GM12878 (cell line): ENCODE measurements at regions not wholly inside any gene's neighbourhood (a gene's known extent, or its start where the extent isn't known, plus 50 kb on each side); places are given as distances from the start of the nearest gene placed in this dataset.

Experiments
- ATAC-seq: fragments of 200-7000 bp; cut with Tn5 transposase; 3 replicates; pipeline ENCODE4 v1.9.1; 2020; ENCODE audit warnings: mild to moderate bottlenecking, moderate library complexity
- BruUV-seq: library from RNA; stranded (reverse); fragments of 400-500 nt; replicated peaks from 2 replicates; lab custom pipeline; 2021; lab: Mats Ljungman, UMichigan
- CTCF ChIA-PET: fragments of 300-600 bp; sonication (Branson Sonifier 250); formaldehyde crosslinking; extraction: SDS; loops from one replicate; lab custom pipeline; 2021; ENCODE audit warnings: inconsistent platforms; lab: Yijun Ruan, JAX
- POLR2A ChIA-PET: fragments of 350-600 bp; formaldehyde crosslinking; extraction: SDS; loops from one replicate; lab custom pipeline; 2021; ENCODE audit warnings: inconsistent platforms; lab: Charles Lee
- RAD21 ChIA-PET: fragments of 300-600 bp; sonication (Branson Sonifier 250); formaldehyde crosslinking; loops from one replicate; lab custom pipeline; 2023; ENCODE audit warnings: antibody characterized with exemption; ENCODE audit not compliant: unreplicated experiment; lab: Charles Lee
- SMC1A ChIA-PET: fragments of 300-600 bp; sonication (Branson Sonifier 250); formaldehyde crosslinking; loops from one replicate; lab custom pipeline; 2023; ENCODE audit not compliant: unreplicated experiment, uncharacterized antibody; lab: Charles Lee
- DNase-seq: peaks from one replicate; pipeline ENCODE4 v3.0.0-alpha.2; 2011; ENCODE audit warnings: low read depth, low spot score
- FAIRE-seq: peaks from 3 replicates; lab custom pipeline; 2011; peaks lifted over from hg19 to GRCh38; lab: Jason Lieb, UNC
- H2AFZ ChIP-seq: 2 replicates; pipeline ENCODE4 v1.6.0; 2011; ENCODE audit warnings: low read depth, low read length, control low read depth; ENCODE audit not compliant: control insufficient read depth
- H3K27ac ChIP-seq: 2 replicates; pipeline ENCODE4 v1.5.1; 2011; ENCODE audit warnings: control low read depth; ENCODE audit not compliant: control insufficient read depth, insufficient read depth
- H3K27me3 ChIP-seq, 2 experiments: replicated peaks in 1 of 2; 2 replicates each; pipeline versions ENCODE4 v1.6.0 to v1.6.1; 2011; ENCODE audit warnings: low read length in 1 of 2; ENCODE audit not compliant: control insufficient read depth in 2 of 2, insufficient read depth in 2 of 2
- H3K36me3 ChIP-seq, 2 experiments: 2 replicates each; pipeline ENCODE4 v1.5.1; 2011; ENCODE audit warnings: low read length in 1 of 2; ENCODE audit not compliant: control insufficient read depth in 2 of 2, insufficient read depth in 2 of 2
- H3K4me1 ChIP-seq: 2 replicates; pipeline ENCODE4 v1.6.1; 2011; ENCODE audit warnings: mild to moderate bottlenecking, low read length, moderate library complexity, mixed read lengths; ENCODE audit not compliant: control insufficient read depth, insufficient read depth
- H3K4me2 ChIP-seq: 2 replicates; pipeline ENCODE4 v1.6.0; 2011; ENCODE audit warnings: control low read depth; ENCODE audit not compliant: control insufficient read depth, insufficient read depth
- H3K4me3 ChIP-seq: fragments of 200-600 bp; sonication (generic); 2 replicates; pipeline ENCODE4 v1.5.1; 2016
- H3K79me2 ChIP-seq: 2 replicates; pipeline ENCODE4 v1.6.0; 2011; ENCODE audit warnings: low read length; ENCODE audit not compliant: control insufficient read depth, insufficient read depth
- H3K9ac ChIP-seq: 2 replicates; pipeline ENCODE4 v1.8.0; 2011; ENCODE audit warnings: low read length, control low read depth, mixed read lengths; ENCODE audit not compliant: control insufficient read depth, insufficient read depth
- H3K9me3 ChIP-seq: replicated peaks from 3 replicates; pipeline ENCODE4 v1.5.1; 2011; ENCODE audit warnings: mild to moderate bottlenecking, low read length; ENCODE audit not compliant: control insufficient read depth, insufficient read depth
- H4K20me1 ChIP-seq: 2 replicates; pipeline ENCODE4 v1.6.0; 2011; ENCODE audit not compliant: control insufficient read depth, insufficient read depth
- WGBS: methylation state at CpG from one replicate; pipeline ENCODE4 v1.1.6; 2016; ENCODE audit warnings: low lambda C conversion rate; ENCODE audit not compliant: insufficient replicate concordance, insufficient coverage; ENCODE audit errors: missing lambda C conversion rate; 5-methylcytosine and 5-hydroxymethylcytosine counted together
- in situ Hi-C: fragments of 300-500 bp; cut with MboI; formaldehyde crosslinking; loops from 9 replicates; pipeline ENCODE4 v1.14.3; 2018; ENCODE audit warnings: mixed read lengths
- intact Hi-C: fragments of 100-400 bp; cut with micrococcal nuclease; formaldehyde crosslinking; loops from one replicate; pipeline ENCODE4 v1.14.2; 2022; ENCODE audit not compliant: unreplicated experiment
- TF ChIP-seq, protein P1 (sequence below): fragments of 450-650 bp; conservative IDR thresholded peaks from 2 replicates; pipeline ENCODE4 v1.6.1; 2017; ENCODE audit warnings: mild to moderate bottlenecking, moderate library complexity
- TF ChIP-seq, protein P2 (sequence below): fragments of 450-650 bp; IDR thresholded peaks from 2 replicates; pipeline ENCODE4 v1.6.1; 2016; ENCODE audit warnings: mild to moderate bottlenecking, moderate library complexity, borderline replicate concordance

DNA sequence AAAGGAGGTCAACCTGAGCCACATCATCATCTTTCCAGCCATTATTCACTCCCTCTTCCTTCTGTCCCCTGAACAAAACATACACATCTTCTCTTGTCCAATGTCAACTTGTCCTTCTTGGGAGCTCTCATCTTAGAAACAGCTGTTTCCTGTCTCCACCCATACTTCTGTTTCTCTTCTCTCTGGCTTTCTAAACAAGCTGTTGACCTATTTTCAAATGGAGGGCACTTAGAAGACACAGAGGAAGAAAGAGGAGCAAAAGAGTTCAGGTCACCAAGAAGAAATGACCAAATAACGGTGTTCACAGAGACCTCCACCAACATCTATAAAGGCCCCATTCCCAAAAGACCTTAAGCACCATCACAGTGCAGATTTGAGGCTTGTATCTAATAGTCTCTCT lies 355.9 kb upstream of the HNRNPA3 start:
- H3K4me1 ChIP-seq: no peaks in the 10 kb centered on the region

More for the DNA sequence above, 355.9 kb upstream of the HNRNPA3 start:
- Histone ChIP-seq H2AFZ (no peak overlapping the region), H3K36me3 (no peaks in the 10 kb centered on the region), H3K27ac (no peak overlapping the region), H3K9me3 (no peaks in the 10 kb centered on the region), H3K4me2 (no peak overlapping the region), H3K27me3 (no peaks in the 10 kb centered on the region), H3K4me3 (no peak overlapping the region), H3K79me2 (no peaks in the 10 kb centered on the region), H3K9ac (no peak overlapping the region), H4K20me1 (no peaks in the 10 kb centered on the region)
- RAD21 ChIA-PET: interaction anchor here (0.8 kb wide), 1 partner anchor 75 kb away, joined by 3 read pairs; no protein-coding TSS in a partner anchor
- intact Hi-C loops: no loop called here
- SMC1A ChIA-PET: interaction anchor here (0.9 to 1.6 kb wide), 6 partner anchors 16 to 123 kb away, joined by 3 to 4 read pairs (median 3); no protein-coding TSS in a partner anchor
- BruUV-seq: no TSS peak
- WGBS: 35% methylated on average over 1 of the region's 1 CpG
- TF ChIP-seq, protein P1, sequence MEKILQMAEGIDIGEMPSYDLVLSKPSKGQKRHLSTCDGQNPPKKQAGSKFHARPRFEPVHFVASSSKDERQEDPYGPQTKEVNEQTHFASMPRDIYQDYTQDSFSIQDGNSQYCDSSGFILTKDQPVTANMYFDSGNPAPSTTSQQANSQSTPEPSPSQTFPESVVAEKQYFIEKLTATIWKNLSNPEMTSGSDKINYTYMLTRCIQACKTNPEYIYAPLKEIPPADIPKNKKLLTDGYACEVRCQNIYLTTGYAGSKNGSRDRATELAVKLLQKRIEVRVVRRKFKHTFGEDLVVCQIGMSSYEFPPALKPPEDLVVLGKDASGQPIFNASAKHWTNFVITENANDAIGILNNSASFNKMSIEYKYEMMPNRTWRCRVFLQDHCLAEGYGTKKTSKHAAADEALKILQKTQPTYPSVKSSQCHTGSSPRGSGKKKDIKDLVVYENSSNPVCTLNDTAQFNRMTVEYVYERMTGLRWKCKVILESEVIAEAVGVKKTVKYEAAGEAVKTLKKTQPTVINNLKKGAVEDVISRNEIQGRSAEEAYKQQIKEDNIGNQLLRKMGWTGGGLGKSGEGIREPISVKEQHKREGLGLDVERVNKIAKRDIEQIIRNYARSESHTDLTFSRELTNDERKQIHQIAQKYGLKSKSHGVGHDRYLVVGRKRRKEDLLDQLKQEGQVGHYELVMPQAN: no peak
- TF ChIP-seq, protein P2, sequence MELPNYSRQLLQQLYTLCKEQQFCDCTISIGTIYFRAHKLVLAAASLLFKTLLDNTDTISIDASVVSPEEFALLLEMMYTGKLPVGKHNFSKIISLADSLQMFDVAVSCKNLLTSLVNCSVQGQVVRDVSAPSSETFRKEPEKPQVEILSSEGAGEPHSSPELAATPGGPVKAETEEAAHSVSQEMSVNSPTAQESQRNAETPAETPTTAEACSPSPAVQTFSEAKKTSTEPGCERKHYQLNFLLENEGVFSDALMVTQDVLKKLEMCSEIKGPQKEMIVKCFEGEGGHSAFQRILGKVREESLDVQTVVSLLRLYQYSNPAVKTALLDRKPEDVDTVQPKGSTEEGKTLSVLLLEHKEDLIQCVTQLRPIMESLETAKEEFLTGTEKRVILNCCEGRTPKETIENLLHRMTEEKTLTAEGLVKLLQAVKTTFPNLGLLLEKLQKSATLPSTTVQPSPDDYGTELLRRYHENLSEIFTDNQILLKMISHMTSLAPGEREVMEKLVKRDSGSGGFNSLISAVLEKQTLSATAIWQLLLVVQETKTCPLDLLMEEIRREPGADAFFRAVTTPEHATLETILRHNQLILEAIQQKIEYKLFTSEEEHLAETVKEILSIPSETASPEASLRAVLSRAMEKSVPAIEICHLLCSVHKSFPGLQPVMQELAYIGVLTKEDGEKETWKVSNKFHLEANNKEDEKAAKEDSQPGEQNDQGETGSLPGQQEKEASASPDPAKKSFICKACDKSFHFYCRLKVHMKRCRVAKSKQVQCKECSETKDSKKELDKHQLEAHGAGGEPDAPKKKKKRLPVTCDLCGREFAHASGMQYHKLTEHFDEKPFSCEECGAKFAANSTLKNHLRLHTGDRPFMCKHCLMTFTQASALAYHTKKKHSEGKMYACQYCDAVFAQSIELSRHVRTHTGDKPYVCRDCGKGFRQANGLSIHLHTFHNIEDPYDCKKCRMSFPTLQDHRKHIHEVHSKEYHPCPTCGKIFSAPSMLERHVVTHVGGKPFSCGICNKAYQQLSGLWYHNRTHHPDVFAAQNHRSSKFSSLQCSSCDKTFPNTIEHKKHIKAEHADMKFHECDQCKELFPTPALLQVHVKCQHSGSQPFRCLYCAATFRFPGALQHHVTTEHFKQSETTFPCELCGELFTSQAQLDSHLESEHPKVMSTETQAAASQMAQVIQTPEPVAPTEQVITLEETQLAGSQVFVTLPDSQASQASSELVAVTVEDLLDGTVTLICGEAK: no peak
- DNase-seq (no peak), FAIRE-seq (no peak), ATAC-seq (no peak)
- in situ Hi-C loops: no loop called here
- CTCF ChIA-PET: interaction anchor here (0.6 to 2.5 kb wide), 6 partner anchors 17 to 904 kb away, joined by 3 to 7 read pairs (median 3); no protein-coding TSS in a partner anchor
- POLR2A ChIA-PET: no interaction called here
